ENCODE measurements at regions not wholly inside any gene's neighbourhood (a gene's known extent, or its start where the extent isn't known, plus 50 kb on each side); places are given as distances from the start of the nearest gene placed in this dataset.
"Not testable (repeated sequence)": the region's sequence is repeated elsewhere in the genome, so short reads cannot be mapped to it uniquely, and the experiment has no call there.

- no peak overlapping the region for H3K27ac ChIP-seq (ENCODE audit: low read depth, low read length)
- H3K4me1 ChIP-seq (ENCODE audit: control insufficient read depth, insufficient read depth, low read length, unreplicated experiment), result no peaks in the 10 kb centered on the region
- H3K27me3 ChIP-seq (ENCODE audit: insufficient read depth, low read length), result no peaks in the 10 kb centered on the region
- H2AFZ ChIP-seq (ENCODE audit: low read length, unreplicated experiment), result no peak overlapping the region
- no peak overlapping the region for H3K4me3 ChIP-seq (ENCODE audit: low read depth, low read length)
- no peaks in the 10 kb centered on the region for H3K36me3 ChIP-seq (ENCODE audit: insufficient read depth, low read length)
- no peaks in the 10 kb centered on the region for H3K79me2 ChIP-seq (ENCODE audit: control insufficient read depth, insufficient read depth, low read length, unreplicated experiment)
Measured at GRCh38 chrX:925652-926061, 286.8 kb downstream of the CRLF2 start.

DNA sequence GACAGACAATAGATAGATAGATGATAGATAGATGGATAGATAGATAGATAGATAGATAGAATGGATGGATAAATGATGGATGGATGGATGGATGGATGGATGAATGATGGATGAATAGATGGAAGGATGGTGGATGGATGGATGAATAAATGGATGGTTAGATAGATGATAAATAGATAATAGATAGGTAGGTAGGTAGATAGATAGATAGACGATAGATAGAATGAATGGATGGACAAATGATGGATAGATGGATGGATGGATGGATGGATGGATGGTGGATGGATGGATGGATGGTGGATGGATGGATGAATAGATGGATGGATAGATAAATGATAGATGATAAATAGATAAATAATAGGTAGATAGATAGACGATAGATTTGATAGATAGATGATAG, 287.4 kb downstream of the CRLF2 start:
- Histone ChIP-seq H3K79me2 (ENCODE audit: control insufficient read depth, insufficient read depth, low read length, unreplicated experiment) (no peaks in the 10 kb centered on the region), H3K27me3 (ENCODE audit: insufficient read depth, low read length) (no peaks in the 10 kb centered on the region), H3K4me1 (ENCODE audit: control insufficient read depth, insufficient read depth, low read length, unreplicated experiment) (no peaks in the 10 kb centered on the region), H3K36me3 (ENCODE audit: insufficient read depth, low read length) (no peaks in the 10 kb centered on the region), H2AFZ (ENCODE audit: low read length, unreplicated experiment) (no peak overlapping the region), H3K27ac (ENCODE audit: low read depth, low read length) (no peak overlapping the region), H3K4me3 (ENCODE audit: low read depth, low read length) (no peak overlapping the region)

DNA sequence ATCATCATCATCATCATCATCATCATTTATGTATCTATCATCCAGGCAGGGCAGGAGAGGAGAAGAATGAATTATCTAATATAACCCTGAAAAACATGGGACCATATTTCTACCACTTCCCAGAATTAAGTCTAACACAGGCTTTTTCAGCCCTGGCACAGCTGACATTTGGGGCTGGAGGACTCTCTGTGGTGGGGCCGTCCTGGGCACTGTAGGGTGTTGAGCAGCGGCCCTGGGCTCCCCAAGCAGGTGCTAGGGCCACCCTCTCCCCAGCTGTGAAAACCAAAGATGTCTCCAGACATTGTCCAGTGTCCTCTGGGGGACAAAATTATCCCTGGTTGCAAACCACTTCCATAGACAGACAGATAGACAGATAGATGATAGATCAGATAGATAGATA, 288.4 kb downstream of the CRLF2 start:
- Histone ChIP-seq H3K4me1 (ENCODE audit: control insufficient read depth, insufficient read depth, low read length, unreplicated experiment) (no peaks in the 10 kb centered on the region), H3K36me3 (ENCODE audit: insufficient read depth, low read length) (no peaks in the 10 kb centered on the region), H3K27ac (ENCODE audit: low read depth, low read length) (no peak overlapping the region), H3K4me3 (ENCODE audit: low read depth, low read length) (no peak overlapping the region), H2AFZ (ENCODE audit: low read length, unreplicated experiment) (no peak overlapping the region), H3K27me3 (ENCODE audit: insufficient read depth, low read length) (no peaks in the 10 kb centered on the region), H3K79me2 (ENCODE audit: control insufficient read depth, insufficient read depth, low read length, unreplicated experiment) (no peaks in the 10 kb centered on the region)

GRCh38 chrX:920234-920799, 289.7 kb downstream of the SHOX start:
- Histone ChIP-seq H3K4me1 (ENCODE audit: control insufficient read depth, insufficient read depth, low read length, unreplicated experiment) (no peaks in the 10 kb centered on the region), H3K27me3 (ENCODE audit: insufficient read depth, low read length) (no peaks in the 10 kb centered on the region), H3K4me3 (ENCODE audit: low read depth, low read length) (peak overlapping the region; percentile 32; the same call in 1 of the 2 replicates), H3K79me2 (ENCODE audit: control insufficient read depth, insufficient read depth, low read length, unreplicated experiment) (no peaks in the 10 kb centered on the region), H3K36me3 (ENCODE audit: insufficient read depth, low read length) (no peaks in the 10 kb centered on the region; the same call in 1 of the 2 replicates), H2AFZ (ENCODE audit: low read length, unreplicated experiment) (no peak overlapping the region), H3K27ac (ENCODE audit: low read depth, low read length) (no peak overlapping the region)

- no peaks in the 10 kb centered on the region; the same call in 1 of the 2 replicates for H3K36me3 ChIP-seq (ENCODE audit: insufficient read depth, low read length)
Measured at GRCh38 chrX:916230-916599, 285.6 kb downstream of the SHOX start.

GRCh38 chrX:915427-916229, 285.0 kb downstream of the SHOX start:
- Histone ChIP-seq H3K4me1 (ENCODE audit: control insufficient read depth, insufficient read depth, low read length, unreplicated experiment) (no peaks in the 10 kb centered on the region), H3K79me2 (ENCODE audit: control insufficient read depth, insufficient read depth, low read length, unreplicated experiment) (no peaks in the 10 kb centered on the region), H2AFZ (ENCODE audit: low read length, unreplicated experiment) (no peak overlapping the region), H3K27ac (ENCODE audit: low read depth, low read length) (no peak overlapping the region), H3K27me3 (ENCODE audit: insufficient read depth, low read length) (no peaks in the 10 kb centered on the region), H3K4me3 (ENCODE audit: low read depth, low read length) (no peak overlapping the region), H3K36me3 (ENCODE audit: insufficient read depth, low read length) (no peaks in the 10 kb centered on the region; the same call in 1 of the 2 replicates)

More at GRCh38 chrX:916230-916599, 285.6 kb downstream of the SHOX start:
- Histone ChIP-seq H3K4me3 (ENCODE audit: low read depth, low read length) (no peak overlapping the region), H3K79me2 (ENCODE audit: control insufficient read depth, insufficient read depth, low read length, unreplicated experiment) (no peaks in the 10 kb centered on the region), H3K27me3 (ENCODE audit: insufficient read depth, low read length) (no peaks in the 10 kb centered on the region), H3K4me1 (ENCODE audit: control insufficient read depth, insufficient read depth, low read length, unreplicated experiment) (no peaks in the 10 kb centered on the region), H3K27ac (ENCODE audit: low read depth, low read length) (no peak overlapping the region), H2AFZ (ENCODE audit: low read length, unreplicated experiment) (no peak overlapping the region)

- Histone ChIP-seq H2AFZ (ENCODE audit: low read length, unreplicated experiment) (no peak overlapping the region), H3K4me3 (ENCODE audit: low read depth, low read length) (no peak overlapping the region), H3K27me3 (ENCODE audit: insufficient read depth, low read length) (no peaks in the 10 kb centered on the region), H3K4me1 (ENCODE audit: control insufficient read depth, insufficient read depth, low read length, unreplicated experiment) (no peaks in the 10 kb centered on the region), H3K27ac (ENCODE audit: low read depth, low read length) (no peak overlapping the region), H3K36me3 (ENCODE audit: insufficient read depth, low read length) (no peaks in the 10 kb centered on the region; the same call in 1 of the 2 replicates), H3K79me2 (ENCODE audit: control insufficient read depth, insufficient read depth, low read length, unreplicated experiment) (no peaks in the 10 kb centered on the region)
Measured at GRCh38 chrX:914206-914605, 283.6 kb downstream of the SHOX start.

- no peaks in the 10 kb centered on the region for H3K36me3 ChIP-seq (ENCODE audit: insufficient read depth, low read length)
- H3K4me1 ChIP-seq (ENCODE audit: control insufficient read depth, insufficient read depth, low read length, unreplicated experiment), result no peaks in the 10 kb centered on the region
- no peak overlapping the region for H3K27ac ChIP-seq (ENCODE audit: low read depth, low read length)
- no peaks in the 10 kb centered on the region for H3K79me2 ChIP-seq (ENCODE audit: control insufficient read depth, insufficient read depth, low read length, unreplicated experiment)
- H2AFZ ChIP-seq (ENCODE audit: low read length, unreplicated experiment), result no peak overlapping the region
- no peaks in the 10 kb centered on the region for H3K27me3 ChIP-seq (ENCODE audit: insufficient read depth, low read length)
- no peak overlapping the region for H3K4me3 ChIP-seq (ENCODE audit: low read depth, low read length)
Measured at GRCh38 chrX:912677-913076, 282.1 kb downstream of the SHOX start.

DNA sequence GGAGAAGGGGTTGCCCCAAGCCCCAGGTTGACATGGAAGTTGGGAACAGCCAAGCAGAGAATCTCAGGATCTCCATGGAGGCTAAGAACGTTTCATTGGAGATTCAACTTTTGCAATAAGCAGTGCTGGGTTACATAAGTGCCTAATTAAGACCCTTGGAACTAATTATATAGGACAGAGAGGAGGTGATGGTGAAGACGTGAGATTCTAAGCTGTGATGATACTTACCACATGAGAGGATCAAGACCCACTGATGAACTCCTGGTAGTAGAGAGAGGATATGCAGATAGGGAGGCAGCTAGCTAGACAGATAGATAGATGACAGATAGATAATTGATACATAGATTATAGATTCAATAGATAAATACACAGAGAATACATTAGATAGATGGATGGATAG, 278.5 kb downstream of the SHOX start:
- H3K27ac ChIP-seq (ENCODE audit: low read depth, low read length); H3K4me3 ChIP-seq (ENCODE audit: low read depth, low read length); H2AFZ ChIP-seq (ENCODE audit: low read length, unreplicated experiment); H3K4me1 ChIP-seq (ENCODE audit: control insufficient read depth, insufficient read depth, low read length, unreplicated experiment); H3K36me3 ChIP-seq (ENCODE audit: insufficient read depth, low read length); H3K79me2 ChIP-seq (ENCODE audit: control insufficient read depth, insufficient read depth, low read length, unreplicated experiment); H3K27me3 ChIP-seq (ENCODE audit: insufficient read depth, low read length): not testable (repeated sequence)

- H3K4me3 ChIP-seq (ENCODE audit: low read depth, low read length), result no peak overlapping the region
- no peaks in the 10 kb centered on the region for H3K79me2 ChIP-seq (ENCODE audit: control insufficient read depth, insufficient read depth, low read length, unreplicated experiment)
- no peaks in the 10 kb centered on the region for H3K4me1 ChIP-seq (ENCODE audit: control insufficient read depth, insufficient read depth, low read length, unreplicated experiment)
- H3K36me3 ChIP-seq (ENCODE audit: insufficient read depth, low read length), result no peaks in the 10 kb centered on the region
- H2AFZ ChIP-seq (ENCODE audit: low read length, unreplicated experiment), result no peak overlapping the region
- H3K27me3 ChIP-seq (ENCODE audit: insufficient read depth, low read length), result no peaks in the 10 kb centered on the region
- H3K27ac ChIP-seq (ENCODE audit: low read depth, low read length), result no peak overlapping the region
Measured at GRCh38 chrX:906586-906985, 276.0 kb downstream of the SHOX start.

All from ACC112 (cell line).